Keratinocyte (primary cell): ENCODE measurements at regions not wholly inside any gene's neighbourhood (a gene's known extent, or its start where the extent isn't known, plus 50 kb on each side); places are given as distances from the start of the nearest gene placed in this dataset.

Source experiments
- CTCF ChIP-seq, 3 experiments: IDR thresholded peaks in 1 of 3; conservative IDR thresholded peaks in 1 of 3; optimal IDR thresholded peaks in 1 of 3; 2 replicates in 2 of 3; 3 replicates in 1 of 3; pipeline versions ENCODE3 to v1.5.1; 2011; ENCODE audit warnings: low read length in 3 of 3, mild to moderate bottlenecking in 3 of 3, moderate library complexity in 2 of 3, control low read depth in 1 of 3, inconsistent platforms in 1 of 3; ENCODE audit not compliant: insufficient read depth in 2 of 3; ENCODE audit errors: extremely low read depth in 1 of 3
- EZH2 ChIP-seq: IDR thresholded peaks from one replicate; pipeline ENCODE4 v1.6.1; 2012; ENCODE audit warnings: inconsistent platforms, mild to moderate bottlenecking, low read length, moderate library complexity

GRCh38 chr5:68884883-68885282 lies 208.9 kb upstream of the SLC30A5 start:
- TF ChIP-seq EZH2, result no peak
- TF ChIP-seq CTCF (optimal IDR thresholded peaks at IDR 0.05 in 1 of 3, IDR thresholded peaks at IDR 0.05 in 1 of 3, conservative IDR thresholded peaks at IDR 0.05 in 1 of 3; ENCODE audit: extremely low read depth in 1 of 3, insufficient read depth in 2 of 3, low read length in 3 of 3), result peak in 2 of 3 experiments; percentile 23 to 33
